ENCODE measurements at regions not wholly inside any gene's neighbourhood (a gene's known extent, or its start where the extent isn't known, plus 50 kb on each side); places are given as distances from the start of the nearest gene placed in this dataset.

GRCh38 chr7:115252461-115252860 lies 330.6 kb downstream of the MDFIC start:
- H2BK120ac ChIP-seq (replicated peaks; ENCODE audit: low read depth, low read length) = no peak overlapping the region
- H4K91ac ChIP-seq (replicated peaks; ENCODE audit: insufficient read length, low read length) = no peak overlapping the region
- H3K4me3 ChIP-seq (ENCODE audit: extremely low read depth in 1 of 4, insufficient read depth in 2 of 4, low read depth in 3 of 4, low read length in 4 of 4) = no peak overlapping the region
- H3K4me2 ChIP-seq (ENCODE audit: insufficient read depth in 1 of 2, low read depth in 2 of 2, low read length in 2 of 2) = no peak overlapping the region
- H3K79me1 ChIP-seq (ENCODE audit: low read depth, low read length) = no peaks in the 10 kb centered on the region
- H4K5ac ChIP-seq (ENCODE audit: insufficient read length, low read depth, low read length) = no peak overlapping the region
- H2AK5ac ChIP-seq (ENCODE audit: low read depth, low read length) = no peak overlapping the region
- no peak for TF ChIP-seq JUND (IDR thresholded peaks at IDR 0.05; ENCODE audit: low read length)
- no peak for TF ChIP-seq JUN (IDR thresholded peaks at IDR 0.05; ENCODE audit: low read depth, low read length)
- no peak for TF ChIP-seq TAF7 (optimal IDR thresholded peaks at IDR 0.05; ENCODE audit: borderline replicate concordance, low read depth, low read length)
- no peak for TF ChIP-seq PHF8 (conservative IDR thresholded peaks at IDR 0.05; ENCODE audit: low read depth, low read length)
- H3K9me3 ChIP-seq (ENCODE audit: insufficient read depth in 2 of 2, low read depth in 1 of 2, low read length in 1 of 2) = no peaks in the 10 kb centered on the region
- no peaks in the 10 kb centered on the region for H3K36me3 ChIP-seq (ENCODE audit: control insufficient read depth in 2 of 4, insufficient read depth in 4 of 4, low read length in 3 of 4)
- no peaks in the 10 kb centered on the region for H3K27me3 ChIP-seq (replicated peaks in 1 of 4; ENCODE audit: control insufficient read depth in 3 of 4, extremely low read depth in 1 of 4, insufficient read depth in 3 of 4, low read length in 3 of 4)
- FAIRE-seq (no peak), DNase-seq (ENCODE audit: low read depth in 1 of 2, low spot score in 2 of 2) (no peak)
- H3K27ac ChIP-seq (ENCODE audit: low read depth, low read length) = no peak overlapping the region
- no peak overlapping the region for H2BK12ac ChIP-seq (ENCODE audit: low read depth, low read length)
- H2BK5ac ChIP-seq (ENCODE audit: low read depth, low read length) = no peak overlapping the region
- 98% methylated on average over 3 of the region's 3 CpGs; no CpG with 5 or more reads in 1 of the 2 experiments for WGBS, 2 experiments (ENCODE audit: extremely low coverage in 1 of 2, insufficient coverage in 1 of 2, insufficient read length in 1 of 2, insufficient replicate concordance in 2 of 2, low coverage in 1 of 2, low lambda C conversion rate in 2 of 2, missing lambda C conversion rate in 1 of 2)
- no peak overlapping the region for H3K9ac ChIP-seq (replicated peaks in 1 of 4; ENCODE audit: extremely low read depth in 1 of 4, low read depth in 3 of 4, low read length in 3 of 4)
- no peak overlapping the region for H3K4ac ChIP-seq (replicated peaks; ENCODE audit: insufficient read length, low read depth, low read length)
- H3K23ac ChIP-seq (ENCODE audit: insufficient read length) = no peak overlapping the region
- no peaks in the 10 kb centered on the region for H3K23me2 ChIP-seq (ENCODE audit: low read depth, low read length)
- H2AFZ ChIP-seq (ENCODE audit: low read length) = no peak overlapping the region
- H3K56ac ChIP-seq (replicated peaks; ENCODE audit: insufficient read length, low read depth, low read length) = no peak overlapping the region
- no peak overlapping the region for H2BK20ac ChIP-seq (ENCODE audit: low read length)
- ChIA-PET CTCF (ENCODE audit: partially characterized antibody) (no interaction called here), POLR2A (ENCODE audit: partially characterized antibody) (no interaction called here)
- H3K14ac ChIP-seq (ENCODE audit: insufficient read length) = no peak overlapping the region
- no peak overlapping the region for H3K18ac ChIP-seq (ENCODE audit: extremely low read depth, low read length)
- H4K8ac ChIP-seq (ENCODE audit: extremely low read depth, insufficient read depth, low read length) = no peak overlapping the region
- no peaks in the 10 kb centered on the region for H3K79me2 ChIP-seq (ENCODE audit: control insufficient read depth in 1 of 2, insufficient read depth in 2 of 2, low read length in 2 of 2)
- no peak overlapping the region for H2BK15ac ChIP-seq (ENCODE audit: low read length)
- H4K20me1 ChIP-seq (replicated peaks in 1 of 2; ENCODE audit: control insufficient read depth in 1 of 2, insufficient read depth in 2 of 2, low read length in 2 of 2) = no peaks in the 10 kb centered on the region
- no peaks in the 10 kb centered on the region for H3K4me1 ChIP-seq (replicated peaks in 1 of 4; ENCODE audit: control insufficient read depth in 3 of 4, insufficient read depth in 4 of 4, low read length in 3 of 4)
